Mucosa of descending colon (tissue), 3 donors: ENCODE measurements at regions not wholly inside any gene's neighbourhood (a gene's known extent, or its start where the extent isn't known, plus 50 kb on each side); places are given as distances from the start of the nearest gene placed in this dataset.
A peak's percentile ranks its signal among the peaks of the same experiment; 100 is the strongest.

Experiments
- ATAC-seq: fragments of 200-7000 bp; cut with Tn5 transposase; one replicate; pipeline ENCODE4 v1.9.1; 2020; ENCODE audit warnings: mild to moderate bottlenecking, moderate library complexity
- DNase-seq, 3 donors: peaks; one replicate each; pipeline ENCODE4 v3.0.0-alpha.2; 2020
- H3K36me3 ChIP-seq: fragments of 200-600 bp; one replicate; pipeline ENCODE4 v1.8.0; 2021; ENCODE audit warnings: low read depth, mild to moderate bottlenecking
- H3K4me1 ChIP-seq: fragments of 200-600 bp; one replicate; pipeline ENCODE4 v1.8.0; 2021; ENCODE audit warnings: low read depth, mild to moderate bottlenecking
- H3K4me3 ChIP-seq: fragments of 200-600 bp; one replicate; pipeline ENCODE4 v1.8.0; 2021; ENCODE audit warnings: mild to moderate bottlenecking
- H3K9me3 ChIP-seq: fragments of 200-600 bp; one replicate; pipeline ENCODE4 v1.8.0; 2021; ENCODE audit warnings: mild to moderate bottlenecking
- CTCF ChIP-seq: fragments of 200-600 bp; IDR thresholded peaks from one replicate; pipeline ENCODE4 v1.8.0; 2022; ENCODE audit warnings: antibody characterized with exemption, mild to moderate bottlenecking
- intact Hi-C, 2 donors: fragments of 100-400 bp; cut with DNase I in 1 of 2; cut with micrococcal nuclease in 1 of 2; formaldehyde crosslinking; loops; one replicate each; pipeline versions ENCODE4 v1.11.0 to v1.11.1; 2022; cut with DNase I, micrococcal nuclease
- donor health status: DM: no; HTN: no; CAD: no; lungs with moderate emphysema.
- donor health status: DM: no; HTN: no; CAD: no.
- donor health status: DM: no; HTN: yes; CAD: no.

GRCh38 chr10:78581133-78581694 is 487.6 kb upstream of the ZMIZ1 start:
- H3K36me3 ChIP-seq, result no peaks in the 10 kb centered on the region
- intact Hi-C loops, result no loop called here
- TF ChIP-seq CTCF, result no peak
- no peaks in the 10 kb centered on the region for H3K9me3 ChIP-seq
- ATAC-seq (no peak), DNase-seq (no peak)
- H3K4me1 ChIP-seq, result peaks cover 17% of the 10 kb centered on the region
- no peak overlapping the region for H3K4me3 ChIP-seq

- Histone ChIP-seq H3K9me3 (no peaks in the 10 kb centered on the region), H3K4me1 (peaks cover 18% of the 10 kb centered on the region), H3K36me3 (no peaks in the 10 kb centered on the region), H3K4me3 (no peak overlapping the region)
- DNase-seq (no peak), ATAC-seq (no peak)
- intact Hi-C loops, result no loop called here
- no peak for TF ChIP-seq CTCF
Observed at GRCh38 chr10:78582540-78582939, 486.2 kb upstream of the ZMIZ1 start.

DNA sequence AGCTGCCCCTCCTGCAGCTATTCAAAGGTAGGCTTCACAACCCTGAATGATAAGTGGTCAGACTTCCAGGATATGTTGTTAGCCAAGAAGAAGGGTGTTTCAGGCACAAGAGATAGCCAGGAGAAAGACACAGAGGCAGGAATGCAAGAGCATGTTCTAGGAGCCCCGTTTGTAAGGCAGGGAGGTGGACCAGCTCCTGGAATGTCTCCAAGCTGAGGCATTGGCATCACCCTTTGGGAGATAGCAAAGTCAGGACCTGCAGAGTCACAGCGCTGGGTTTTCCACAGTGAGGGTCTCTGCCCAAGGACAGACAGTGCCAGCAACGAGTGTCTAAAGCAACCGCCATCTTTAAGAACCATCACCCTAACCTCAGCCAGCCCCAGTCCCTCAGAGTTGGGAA is 484.5 kb upstream of the ZMIZ1 start:
- intact Hi-C loops, result no loop called here
- no peak for ATAC-seq

GRCh38 chr10:78584681-78585080 is 484.1 kb upstream of the ZMIZ1 start:
- DNase-seq, result no peak
- Histone ChIP-seq H3K4me3 (no peak overlapping the region), H3K9me3 (no peaks in the 10 kb centered on the region), H3K4me1 (peaks cover 30% of the 10 kb centered on the region), H3K36me3 (no peaks in the 10 kb centered on the region)
- intact Hi-C loops, result no loop called here
- no peak for TF ChIP-seq CTCF
- ATAC-seq, result no peak

More for the DNA sequence above, 484.5 kb upstream of the ZMIZ1 start:
- TF ChIP-seq CTCF, result no peak
- H3K4me3 ChIP-seq, result no peak overlapping the region
- H3K9me3 ChIP-seq, result no peaks in the 10 kb centered on the region
- H3K36me3 ChIP-seq, result no peaks in the 10 kb centered on the region
- no peak for DNase-seq
- H3K4me1 ChIP-seq, result peaks cover 30% of the 10 kb centered on the region

- no peak for TF ChIP-seq CTCF
- Histone ChIP-seq H3K36me3 (no peaks in the 10 kb centered on the region), H3K4me1 (peaks cover 30% of the 10 kb centered on the region), H3K9me3 (no peaks in the 10 kb centered on the region), H3K4me3 (no peak overlapping the region)
- intact Hi-C loops, result no loop called here
- peak; percentile 53 for ATAC-seq
- no peak for DNase-seq
Observed at GRCh38 chr10:78585952-78586351, 482.8 kb upstream of the ZMIZ1 start.
